Osteoblast (primary cell): ENCODE measurements at regions not wholly inside any gene's neighbourhood (a gene's known extent, or its start where the extent isn't known, plus 50 kb on each side); places are given as distances from the start of the nearest gene placed in this dataset.

Source experiments
- DNase-seq: peaks from one replicate; pipeline ENCODE4 v3.0.0; 2011; ENCODE audit warnings: low spot score, mixed read lengths; ENCODE audit not compliant: insufficient read length; ENCODE audit errors: missing footprints
- H2AFZ ChIP-seq: 2 replicates; pipeline ENCODE4 v1.6.0; 2011; ENCODE audit warnings: mild to moderate bottlenecking, low read length
- H3K27ac ChIP-seq: 2 replicates; pipeline ENCODE4 v1.5.1; 2011; ENCODE audit warnings: mild to moderate bottlenecking, low read depth, low read length, moderate library complexity
- H3K27me3 ChIP-seq: 2 replicates; pipeline ENCODE4 v1.6.0; 2012; ENCODE audit warnings: mild to moderate bottlenecking, control low read depth, inconsistent platforms, low read length, moderate library complexity; ENCODE audit not compliant: insufficient read depth
- H3K36me3 ChIP-seq: 2 replicates; pipeline ENCODE4 v1.5.1; 2011; ENCODE audit warnings: mild to moderate bottlenecking, low read length, control low read depth, moderate library complexity; ENCODE audit not compliant: insufficient read depth
- H3K4me1 ChIP-seq: 2 replicates; pipeline ENCODE4 v1.5.1; 2011; ENCODE audit warnings: mild to moderate bottlenecking, low read length, control low read depth, moderate library complexity; ENCODE audit not compliant: insufficient read depth
- H3K4me2 ChIP-seq: 2 replicates; pipeline ENCODE4 v1.6.0; 2011; ENCODE audit warnings: mild to moderate bottlenecking, low read length; ENCODE audit not compliant: insufficient read depth
- H3K4me3 ChIP-seq: fragments of 200-600 bp; sonication (generic); 3 replicates; pipeline ENCODE4 v1.5.1; 2012; ENCODE audit warnings: mild to moderate bottlenecking, low read length, inconsistent platforms; ENCODE audit not compliant: insufficient read depth
- H3K79me2 ChIP-seq: 2 replicates; pipeline ENCODE4 v1.6.0; 2012; ENCODE audit warnings: mild to moderate bottlenecking, low read length, control low read depth, inconsistent platforms; ENCODE audit not compliant: insufficient read depth
- H3K9me3 ChIP-seq: 2 replicates; pipeline ENCODE4 v1.5.1; 2011; ENCODE audit warnings: low read depth, low read length, control low read depth
- H4K20me1 ChIP-seq: 2 replicates; pipeline ENCODE4 v1.6.0; 2012; ENCODE audit warnings: mild to moderate bottlenecking, low read length, control low read depth; ENCODE audit not compliant: insufficient read depth
- TF ChIP-seq, protein P1 (sequence below): IDR thresholded peaks from 2 replicates; pipeline ENCODE4 v1.5.1; 2011; ENCODE audit warnings: mild to moderate bottlenecking, low read depth, low read length, moderate library complexity; ENCODE audit errors: extremely low read depth

DNA sequence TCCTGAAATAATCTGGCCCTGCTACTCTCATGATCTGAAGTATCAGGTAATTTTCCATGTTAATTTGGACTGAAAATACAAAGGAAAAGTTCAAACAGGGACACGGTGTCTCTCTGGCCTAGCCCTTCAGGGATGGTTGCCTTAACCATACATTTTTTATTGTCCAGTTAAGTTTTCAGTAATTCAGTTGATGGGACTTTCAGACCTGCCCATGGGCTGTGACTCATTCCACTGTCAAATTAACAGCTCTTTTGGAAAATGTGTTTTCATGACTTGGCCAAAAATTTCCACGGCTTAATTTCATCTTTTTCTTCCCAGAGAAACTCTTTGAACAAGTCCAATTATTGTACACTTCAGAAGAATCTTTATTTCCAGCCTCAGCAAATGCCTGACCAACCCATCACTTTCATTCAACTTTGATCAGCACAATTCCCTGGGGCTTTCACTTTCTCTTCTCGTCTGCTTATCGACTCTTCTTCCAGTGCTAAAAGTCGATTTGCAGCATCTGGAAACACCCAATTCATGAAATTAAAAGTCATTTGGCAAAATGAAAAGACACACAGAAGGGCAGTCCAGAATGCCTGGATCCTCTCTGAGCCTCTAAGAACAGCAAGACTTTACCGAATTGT is 293.9 kb downstream of the RAB28 start:
- TF ChIP-seq, protein P1, sequence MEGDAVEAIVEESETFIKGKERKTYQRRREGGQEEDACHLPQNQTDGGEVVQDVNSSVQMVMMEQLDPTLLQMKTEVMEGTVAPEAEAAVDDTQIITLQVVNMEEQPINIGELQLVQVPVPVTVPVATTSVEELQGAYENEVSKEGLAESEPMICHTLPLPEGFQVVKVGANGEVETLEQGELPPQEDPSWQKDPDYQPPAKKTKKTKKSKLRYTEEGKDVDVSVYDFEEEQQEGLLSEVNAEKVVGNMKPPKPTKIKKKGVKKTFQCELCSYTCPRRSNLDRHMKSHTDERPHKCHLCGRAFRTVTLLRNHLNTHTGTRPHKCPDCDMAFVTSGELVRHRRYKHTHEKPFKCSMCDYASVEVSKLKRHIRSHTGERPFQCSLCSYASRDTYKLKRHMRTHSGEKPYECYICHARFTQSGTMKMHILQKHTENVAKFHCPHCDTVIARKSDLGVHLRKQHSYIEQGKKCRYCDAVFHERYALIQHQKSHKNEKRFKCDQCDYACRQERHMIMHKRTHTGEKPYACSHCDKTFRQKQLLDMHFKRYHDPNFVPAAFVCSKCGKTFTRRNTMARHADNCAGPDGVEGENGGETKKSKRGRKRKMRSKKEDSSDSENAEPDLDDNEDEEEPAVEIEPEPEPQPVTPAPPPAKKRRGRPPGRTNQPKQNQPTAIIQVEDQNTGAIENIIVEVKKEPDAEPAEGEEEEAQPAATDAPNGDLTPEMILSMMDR, result no peak
- Histone ChIP-seq H3K4me2 (no peak overlapping the region), H3K4me1 (no peaks in the 10 kb centered on the region), H4K20me1 (no peaks in the 10 kb centered on the region), H3K27ac (no peak overlapping the region), H3K79me2 (no peaks in the 10 kb centered on the region), H3K36me3 (no peaks in the 10 kb centered on the region), H2AFZ (no peak overlapping the region), H3K27me3 (no peaks in the 10 kb centered on the region), H3K4me3 (no peak overlapping the region), H3K9me3 (no peaks in the 10 kb centered on the region)
- DNase-seq, result no peak

DNA sequence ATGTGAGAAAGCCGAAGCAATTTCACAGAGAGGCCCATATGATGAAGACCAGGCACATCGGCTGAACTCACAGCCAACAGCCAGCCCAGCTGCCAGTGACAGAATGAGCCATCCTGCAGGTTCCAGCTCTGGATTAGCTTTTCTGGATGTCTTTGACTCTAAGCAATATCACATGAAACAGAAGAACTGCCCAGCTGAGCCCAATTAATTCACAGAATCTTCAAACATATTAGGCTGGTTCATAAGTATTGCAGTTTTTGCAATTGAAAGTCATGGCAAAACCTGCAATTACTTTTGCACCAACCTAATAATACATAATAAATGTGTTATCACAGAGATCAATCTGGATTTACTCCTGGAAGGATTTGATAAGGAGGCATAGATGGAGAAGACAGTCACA is 299.9 kb downstream of the RAB28 start:
- Histone ChIP-seq H2AFZ (no peak overlapping the region), H3K79me2 (no peaks in the 10 kb centered on the region), H3K4me2 (no peak overlapping the region), H3K4me1 (no peaks in the 10 kb centered on the region), H3K27me3 (no peaks in the 10 kb centered on the region), H3K27ac (no peak overlapping the region), H3K36me3 (no peaks in the 10 kb centered on the region), H4K20me1 (no peaks in the 10 kb centered on the region), H3K4me3 (no peak overlapping the region), H3K9me3 (no peaks in the 10 kb centered on the region)
- TF ChIP-seq, protein P1, result no peak
- DNase-seq, result no peak

DNA sequence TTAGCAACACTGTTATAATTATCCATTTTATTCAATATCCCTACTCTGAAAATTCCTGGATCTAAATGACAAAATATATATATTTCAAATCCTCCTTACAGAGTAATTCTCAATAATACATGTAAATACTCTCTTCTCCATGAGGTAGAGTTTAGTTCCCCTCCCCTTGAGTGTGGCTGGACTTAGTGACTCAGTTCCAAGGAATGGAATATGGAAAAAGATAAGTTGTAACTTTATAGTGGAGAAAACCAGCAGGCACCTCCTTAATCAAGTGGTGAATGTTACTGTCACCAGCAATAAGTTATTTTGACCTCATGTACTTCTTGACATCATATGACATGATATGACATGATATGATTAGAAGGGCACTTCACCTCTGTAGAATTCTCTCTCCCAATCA is 302.0 kb downstream of the RAB28 start:
- Histone ChIP-seq H3K36me3 (no peaks in the 10 kb centered on the region), H3K4me3 (no peak overlapping the region), H3K4me2 (no peak overlapping the region), H3K27me3 (no peaks in the 10 kb centered on the region), H4K20me1 (no peaks in the 10 kb centered on the region), H2AFZ (no peak overlapping the region), H3K27ac (no peak overlapping the region), H3K4me1 (no peaks in the 10 kb centered on the region), H3K79me2 (no peaks in the 10 kb centered on the region), H3K9me3 (no peaks in the 10 kb centered on the region)
- DNase-seq, result no peak
- TF ChIP-seq, protein P1, result no peak

DNA sequence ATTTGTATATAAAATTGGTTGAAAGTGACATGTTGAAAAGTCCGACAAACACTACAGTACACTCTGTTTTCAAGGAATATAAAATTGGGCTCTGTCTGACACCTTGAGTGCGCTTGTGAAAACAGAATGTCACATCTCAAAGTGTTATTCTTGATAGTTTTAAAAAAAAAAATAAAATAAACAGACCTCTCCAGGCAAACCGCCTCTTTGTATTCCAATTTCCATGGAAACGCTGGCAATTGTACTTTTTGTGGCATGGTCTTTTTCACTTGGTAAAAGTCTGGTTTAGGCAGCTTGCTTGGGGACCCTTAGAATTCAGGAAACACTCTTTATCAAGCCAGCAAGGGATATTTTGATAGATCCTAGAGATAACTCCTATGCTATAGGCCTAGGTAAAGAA is 302.5 kb downstream of the RAB28 start:
- Histone ChIP-seq H3K4me3 (no peak overlapping the region), H4K20me1 (no peaks in the 10 kb centered on the region), H3K36me3 (no peaks in the 10 kb centered on the region), H3K27ac (no peak overlapping the region), H3K9me3 (no peaks in the 10 kb centered on the region), H3K79me2 (no peaks in the 10 kb centered on the region), H3K4me1 (no peaks in the 10 kb centered on the region), H3K4me2 (no peak overlapping the region), H3K27me3 (no peaks in the 10 kb centered on the region), H2AFZ (no peak overlapping the region)
- TF ChIP-seq, protein P1, result no peak
- no peak for DNase-seq
